Omental fat pad (tissue), 3 donors: ENCODE measurements at regions not wholly inside any gene's neighbourhood (a gene's known extent, or its start where the extent isn't known, plus 50 kb on each side); places are given as distances from the start of the nearest gene placed in this dataset.

Experiments used
- ATAC-seq: fragments of 150-250 bp; one replicate; pipeline ENCODE4 v1.9.1; 2016; ENCODE audit warnings: mild to moderate bottlenecking, moderate library complexity; ENCODE audit not compliant: low FRiP score
- DNase-seq: peaks from one replicate; pipeline ENCODE4 v3.0.0-alpha.2; 2019; ENCODE audit warnings: low spot score
- CTCF ChIP-seq, 3 donors: fragments of 450-650 bp; IDR thresholded peaks; one replicate each; pipeline ENCODE4 v1.5.1; 2016 to 2017; ENCODE audit warnings: antibody characterized with exemption in 3 of 3, mild to moderate bottlenecking in 3 of 3, moderate library complexity in 2 of 3

GRCh38 chr2:120659275-120659977 is 76.2 kb upstream of the GLI2 start:
- ATAC-seq (no peak), DNase-seq (no peak)
- no peak for TF ChIP-seq CTCF (IDR thresholded peaks at IDR 0.05)

GRCh38 chr2:120660056-120660694 is 75.5 kb upstream of the GLI2 start:
- no peak for ATAC-seq
- DNase-seq = no peak
- no peak for TF ChIP-seq CTCF (IDR thresholded peaks at IDR 0.05)

- DNase-seq (no peak), ATAC-seq (no peak)
- TF ChIP-seq CTCF (IDR thresholded peaks at IDR 0.05) = no peak
Measured at GRCh38 chr2:120660771-120661459, 74.8 kb upstream of the GLI2 start.

- DNase-seq (no peak), ATAC-seq (no peak)
- TF ChIP-seq CTCF (IDR thresholded peaks at IDR 0.05) = no peak
Measured at GRCh38 chr2:120661551-120661950, 74.1 kb upstream of the GLI2 start.

GRCh38 chr2:120662046-120662445 is 73.6 kb upstream of the GLI2 start:
- no peak for TF ChIP-seq CTCF (IDR thresholded peaks at IDR 0.05)
- ATAC-seq (no peak), DNase-seq (no peak)

GRCh38 chr2:120662746-120663145 is 72.9 kb upstream of the GLI2 start:
- no peak for ATAC-seq
- DNase-seq = no peak
- no peak for TF ChIP-seq CTCF (IDR thresholded peaks at IDR 0.05)
